GM12878 (cell line): ENCODE measurements at regions not wholly inside any gene's neighbourhood (a gene's known extent, or its start where the extent isn't known, plus 50 kb on each side); places are given as distances from the start of the nearest gene placed in this dataset.

ENCODE experiments used
- CBX5 ChIP-seq: sonication (generic); IDR thresholded peaks from 2 replicates; pipeline ENCODE4 v1.6.1; 2016; ENCODE audit warnings: low read depth, moderate library complexity, mild to moderate bottlenecking, inconsistent platforms
- CEBPB ChIP-seq, 2 experiments: fragments of 150-350 bp in 1 of 2; IDR thresholded peaks; 2 replicates each; pipeline ENCODE4 v1.6.1; 2012 to 2014; ENCODE audit warnings: low read depth in 2 of 2, low read length in 2 of 2, borderline replicate concordance in 1 of 2, inconsistent platforms in 1 of 2
- CTCF ChIP-seq, 3 experiments: IDR thresholded peaks in 2 of 3; conservative IDR thresholded peaks in 1 of 3; 2 replicates each; pipeline ENCODE4 v1.5.1; 2011; ENCODE audit warnings: low read depth in 3 of 3, low read length in 3 of 3, mild to moderate bottlenecking in 3 of 3, control low read depth in 2 of 3, moderate library complexity in 2 of 3, inconsistent platforms in 1 of 3, mixed read lengths in 1 of 3; ENCODE audit not compliant: control insufficient read depth in 2 of 3, insufficient read depth in 1 of 3; ENCODE audit errors: extremely low read depth in 1 of 3
- EZH2 ChIP-seq: IDR thresholded peaks from 2 replicates; pipeline ENCODE4 v1.6.1; 2012; ENCODE audit warnings: low read depth, mild to moderate bottlenecking, control low read depth, inconsistent platforms, low read length, borderline replicate concordance; ENCODE audit not compliant: control insufficient read depth
- KAT2A ChIP-seq: conservative IDR thresholded peaks from 2 replicates; pipeline ENCODE4 v1.6.1; 2011; ENCODE audit warnings: low read depth, low read length; ENCODE audit not compliant: control insufficient read depth
- PAX8 ChIP-seq: fragments of 450-650 bp; IDR thresholded peaks from 2 replicates; pipeline ENCODE4 v1.6.1; 2017; ENCODE audit warnings: mild to moderate bottlenecking, moderate library complexity
- RFX5 ChIP-seq: IDR thresholded peaks from 2 replicates; pipeline ENCODE4 v1.6.1; 2011; ENCODE audit warnings: low read depth, low read length, improper control_type of control experiment
- SUPT20H ChIP-seq: IDR thresholded peaks from 2 replicates; pipeline ENCODE4 v1.6.1; 2011; ENCODE audit warnings: low read depth, mild to moderate bottlenecking, low read length, moderate library complexity, borderline replicate concordance; ENCODE audit not compliant: control insufficient read depth
- USF2 ChIP-seq: IDR thresholded peaks from 2 replicates; pipeline ENCODE4 v1.6.1; 2011; ENCODE audit warnings: low read depth, low read length, improper control_type of control experiment, borderline replicate concordance
- ZNF207 ChIP-seq: fragments of 450-650 bp; IDR thresholded peaks from 2 replicates; pipeline ENCODE4 v1.6.1; 2014; ENCODE audit warnings: antibody characterized with exemption, mild to moderate bottlenecking, borderline replicate concordance
- TF ChIP-seq, protein P1 (sequence below): IDR thresholded peaks from 2 replicates; pipeline ENCODE4 v1.6.1; 2012; ENCODE audit warnings: low read depth, low read length, improper control_type of control experiment

DNA sequence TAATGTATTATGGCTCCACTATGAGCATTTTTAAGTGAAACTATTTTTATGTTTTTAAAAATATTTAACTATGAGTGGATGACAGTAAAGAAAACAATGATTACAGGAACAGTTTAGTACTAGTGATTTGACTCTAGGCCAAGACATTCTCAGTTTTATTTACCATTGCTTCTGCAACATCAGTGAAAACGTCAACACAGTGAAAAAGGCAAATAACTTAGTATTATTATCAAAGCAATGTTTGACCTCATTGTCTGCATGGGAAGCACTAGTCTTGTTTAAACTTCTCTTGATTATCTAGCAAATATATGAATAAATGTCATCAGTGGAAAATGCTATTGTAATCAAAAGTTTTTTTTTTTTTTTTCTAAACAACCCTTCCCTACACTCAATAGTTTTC is 165.0 kb downstream of the HTR1B start:
- TF ChIP-seq CBX5 (no peak), CTCF (IDR thresholded peaks at IDR 0.05 in 2 of 3, conservative IDR thresholded peaks at IDR 0.05 in 1 of 3; ENCODE audit: control insufficient read depth in 2 of 3, extremely low read depth in 1 of 3, insufficient read depth in 1 of 3, low read depth in 3 of 3, low read length in 3 of 3) (no peak), SUPT20H (no peak), USF2 (no peak), PAX8 (no peak), EZH2 (no peak), ZNF207 (no peak), RFX5 (no peak), KAT2A (no peak), CEBPB (IDR thresholded peaks at IDR 0.05; ENCODE audit: borderline replicate concordance in 1 of 2, low read depth in 2 of 2, low read length in 2 of 2) (no peak)
- TF ChIP-seq, protein P1, sequence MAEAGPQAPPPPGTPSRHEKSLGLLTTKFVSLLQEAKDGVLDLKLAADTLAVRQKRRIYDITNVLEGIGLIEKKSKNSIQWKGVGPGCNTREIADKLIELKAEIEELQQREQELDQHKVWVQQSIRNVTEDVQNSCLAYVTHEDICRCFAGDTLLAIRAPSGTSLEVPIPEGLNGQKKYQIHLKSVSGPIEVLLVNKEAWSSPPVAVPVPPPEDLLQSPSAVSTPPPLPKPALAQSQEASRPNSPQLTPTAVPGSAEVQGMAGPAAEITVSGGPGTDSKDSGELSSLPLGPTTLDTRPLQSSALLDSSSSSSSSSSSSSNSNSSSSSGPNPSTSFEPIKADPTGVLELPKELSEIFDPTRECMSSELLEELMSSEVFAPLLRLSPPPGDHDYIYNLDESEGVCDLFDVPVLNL = no peak
